NOMO-1 (cell line): ENCODE measurements at regions not wholly inside any gene's neighbourhood (a gene's known extent, or its start where the extent isn't known, plus 50 kb on each side); places are given as distances from the start of the nearest gene placed in this dataset.
"Not testable (repeated sequence)": the region's sequence is repeated elsewhere in the genome, so short reads cannot be mapped to it uniquely, and the experiment has no call there.

Source experiments
- DNase-seq, 2 experiments: peaks; one replicate each; lab custom pipeline; 2025; ENCODE audit not compliant: unreplicated experiment in 2 of 2; lab: John Stamatoyannopoulos, UW

DNA sequence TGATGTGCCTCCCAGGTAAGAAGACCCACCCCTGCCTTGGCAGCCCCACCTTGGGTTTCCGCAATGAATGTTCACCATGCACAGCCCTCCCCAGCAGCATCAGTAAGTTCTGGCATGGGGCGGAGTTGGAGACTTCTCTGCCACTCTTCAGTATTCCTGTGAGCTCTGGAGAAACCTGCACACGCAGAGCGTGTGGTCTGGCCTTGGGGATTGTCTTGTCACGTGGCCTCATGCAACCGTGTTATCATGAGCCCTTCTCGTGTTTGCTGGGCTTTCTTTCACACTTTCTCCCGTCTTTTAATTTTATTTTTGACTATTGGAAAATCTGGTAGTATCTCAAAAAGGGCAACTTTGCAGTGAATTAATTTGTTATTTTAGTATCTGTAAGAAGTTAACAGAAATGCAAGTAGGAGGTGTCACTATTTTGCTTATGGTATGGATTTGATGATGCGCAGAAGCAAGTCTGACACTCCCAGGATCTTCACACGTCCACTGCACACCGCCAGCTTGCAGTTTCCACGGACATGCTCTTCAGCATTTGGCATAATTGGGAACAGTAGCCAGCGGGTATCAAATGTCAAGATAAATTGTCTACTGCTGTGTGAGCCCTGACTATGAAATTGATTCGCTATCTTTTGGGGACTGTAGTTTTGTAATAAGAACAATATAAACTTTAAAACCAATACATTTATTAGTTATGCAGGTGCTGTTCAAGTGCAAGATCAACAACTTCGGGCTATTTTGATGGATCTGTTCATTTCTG, 463.5 kb downstream of the QKI start:
- no peak for DNase-seq

DNA sequence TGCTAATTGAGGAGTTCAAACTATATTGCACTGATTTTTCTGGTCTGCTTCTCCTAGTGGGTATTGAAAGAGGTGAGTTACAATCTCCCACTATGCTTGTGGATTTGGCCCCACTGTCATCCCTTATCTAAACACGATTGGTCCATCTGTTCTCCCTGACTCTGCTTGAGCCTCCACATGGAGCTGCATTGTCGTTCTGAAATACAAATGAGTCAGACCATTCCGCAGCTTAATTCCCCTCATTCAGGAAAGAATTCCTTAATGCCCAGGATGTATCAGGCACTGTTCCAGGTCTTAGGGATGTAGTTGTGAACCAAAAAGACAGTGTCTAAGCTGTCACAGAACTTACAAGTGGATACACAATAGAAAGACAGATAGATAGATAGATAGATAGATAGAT, 461.9 kb downstream of the QKI start:
- no peak for DNase-seq

DNA sequence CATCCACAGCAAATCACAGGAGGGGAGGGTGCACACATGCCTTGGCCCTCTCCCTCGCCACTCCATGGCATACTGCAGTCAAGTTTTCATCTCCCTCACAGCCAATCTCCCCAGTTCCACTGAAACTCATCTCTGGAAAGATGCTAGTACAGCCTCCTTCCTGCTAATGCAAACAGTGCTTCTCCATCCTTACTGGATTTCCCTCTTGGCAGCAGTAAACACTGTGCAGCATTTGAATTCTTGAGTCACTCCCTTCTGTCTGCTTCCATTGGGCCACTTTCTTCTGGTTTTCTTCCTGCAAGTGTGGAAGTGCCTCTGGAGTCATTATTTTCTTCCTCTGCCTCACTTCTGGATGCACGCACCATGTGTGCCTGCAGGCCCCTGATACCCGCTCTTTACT, 460.3 kb downstream of the QKI start:
- DNase-seq, result no peak

DNA sequence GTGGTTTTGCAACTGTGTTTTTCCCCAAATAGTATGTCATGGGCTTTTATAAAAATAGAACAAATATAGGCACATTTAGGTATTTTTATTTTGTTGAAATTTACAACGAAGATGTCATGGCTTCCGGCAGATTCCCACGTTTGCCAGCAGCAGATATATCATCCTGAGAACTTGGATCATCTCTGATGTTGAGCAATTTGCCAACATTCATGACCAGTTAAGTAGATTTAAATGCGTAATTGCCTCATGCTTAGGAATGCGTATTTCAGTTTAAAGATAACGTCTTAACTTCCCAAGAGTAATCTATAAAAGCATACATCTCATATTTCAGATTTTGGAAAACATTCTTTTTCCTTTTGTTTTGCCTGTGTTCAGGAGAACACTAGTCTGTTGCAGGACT, 457.8 kb downstream of the QKI start:
- DNase-seq, result no peak

DNA sequence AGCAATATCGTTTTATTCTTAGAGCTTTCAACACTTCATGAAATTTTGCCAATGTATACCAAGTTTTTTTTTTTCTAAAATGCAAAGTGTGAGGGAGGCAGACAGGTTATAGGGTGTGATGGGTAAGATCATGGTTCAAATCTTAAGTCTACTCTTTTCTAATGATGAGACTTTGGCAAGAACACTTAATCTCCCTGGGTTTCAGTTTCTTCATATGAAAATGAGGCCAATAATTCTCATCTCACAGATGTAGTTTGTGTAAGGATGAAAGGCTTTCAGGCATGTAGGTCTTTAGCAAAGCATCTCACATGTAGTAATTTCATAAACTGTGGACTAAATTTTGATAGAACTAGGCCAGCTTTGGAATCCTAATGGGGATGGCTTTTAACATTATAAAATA, 457.1 kb downstream of the QKI start:
- DNase-seq, result no peak

DNA sequence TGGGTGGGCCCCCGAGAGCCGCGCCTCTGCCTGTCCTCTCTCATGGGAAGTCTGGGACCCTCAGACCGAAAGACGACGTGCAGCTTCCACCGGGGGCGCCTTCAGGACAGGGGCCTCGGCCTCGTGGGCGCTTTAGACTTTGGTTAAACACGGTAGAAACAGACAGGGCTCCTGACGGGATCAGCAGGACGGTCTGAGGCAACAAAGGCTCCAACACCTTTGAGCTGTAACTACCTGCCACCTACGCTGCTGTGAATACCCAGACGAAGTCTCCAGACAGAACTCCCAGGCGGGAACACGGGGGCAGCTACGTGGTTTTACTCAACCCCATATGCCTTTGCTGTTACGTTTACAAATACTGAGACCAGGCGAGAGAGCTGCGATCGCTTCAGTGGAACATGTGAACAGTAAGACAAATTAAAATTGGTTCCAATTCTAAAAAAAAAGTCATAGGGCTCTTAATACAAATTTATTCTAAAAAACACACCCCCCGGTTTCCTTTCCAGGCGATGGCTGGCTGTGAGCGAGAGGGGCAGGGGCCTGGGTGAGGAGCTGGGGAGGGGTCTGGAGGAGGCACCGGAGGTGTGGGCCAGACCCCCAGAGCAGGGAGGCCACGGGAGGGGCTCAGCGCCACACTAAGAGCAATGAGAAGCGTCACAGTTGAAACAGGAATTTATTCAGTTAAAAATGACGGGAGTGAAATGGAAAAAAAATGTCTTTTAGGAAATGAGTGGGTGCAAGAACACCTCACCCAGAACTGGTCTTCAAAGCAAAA, 453.2 kb downstream of the QKI start:
- DNase-seq, result no peak

DNA sequence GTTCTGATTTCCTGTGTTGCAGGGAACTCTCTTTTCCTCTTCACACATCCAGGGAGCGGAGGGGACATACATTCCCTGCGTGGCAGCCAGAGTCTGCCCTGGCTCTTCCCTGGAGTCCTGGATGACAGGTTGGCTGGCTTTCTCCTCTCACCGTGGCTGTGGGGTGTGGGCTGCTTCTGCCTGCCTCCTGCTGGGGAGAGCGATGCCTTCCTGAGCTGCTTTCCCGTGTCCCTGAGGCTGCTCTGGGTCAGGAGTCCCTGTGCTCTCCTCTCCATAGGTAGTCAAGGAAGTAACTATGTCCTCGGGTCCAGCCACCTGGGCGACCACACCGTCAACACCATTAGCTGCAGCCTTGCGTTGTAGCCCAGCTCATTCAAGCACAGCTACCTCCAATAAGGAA, 451.7 kb downstream of the QKI start:
- DNase-seq, result no peak

DNA sequence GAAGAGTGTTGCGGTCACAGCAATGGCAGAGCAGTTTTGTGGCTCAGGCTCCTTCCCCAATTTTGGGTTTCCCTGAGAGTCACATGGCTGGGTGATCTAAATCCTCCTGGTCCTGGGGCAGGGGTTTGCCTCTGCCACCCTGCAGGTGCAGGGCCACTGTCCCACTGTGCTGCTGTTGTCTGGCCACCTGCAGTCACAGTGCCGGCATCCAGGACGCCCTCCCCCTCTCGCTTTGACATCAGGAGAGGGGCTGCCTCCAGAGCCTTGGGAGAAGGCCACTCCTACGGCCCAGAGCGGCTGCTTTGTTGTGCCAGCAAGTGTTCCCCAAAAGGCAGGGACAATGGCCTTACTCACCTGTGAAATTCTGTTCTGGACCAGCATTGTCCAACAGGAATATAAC, 449.0 kb downstream of the QKI start:
- DNase-seq, result no peak

DNA sequence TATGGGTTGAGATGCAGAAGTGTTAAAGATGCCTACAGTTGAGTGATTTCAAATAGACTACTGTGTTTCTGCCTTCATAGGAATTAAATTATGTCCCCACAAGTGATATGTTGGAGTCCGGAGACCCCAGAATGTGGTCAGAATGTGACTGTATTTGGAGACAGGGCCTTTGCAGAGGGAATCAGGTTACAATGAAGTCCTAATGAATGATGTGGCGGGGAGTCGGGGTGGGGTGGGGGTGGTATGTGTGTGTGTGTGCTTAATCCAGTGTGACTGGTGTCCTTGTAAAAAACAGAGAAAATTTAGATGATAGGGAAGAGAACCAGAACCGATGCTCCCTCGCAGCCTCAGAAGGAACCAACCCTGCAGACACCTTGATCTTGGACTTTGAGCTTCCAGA, 448.2 kb downstream of the QKI start:
- no peak for DNase-seq

DNA sequence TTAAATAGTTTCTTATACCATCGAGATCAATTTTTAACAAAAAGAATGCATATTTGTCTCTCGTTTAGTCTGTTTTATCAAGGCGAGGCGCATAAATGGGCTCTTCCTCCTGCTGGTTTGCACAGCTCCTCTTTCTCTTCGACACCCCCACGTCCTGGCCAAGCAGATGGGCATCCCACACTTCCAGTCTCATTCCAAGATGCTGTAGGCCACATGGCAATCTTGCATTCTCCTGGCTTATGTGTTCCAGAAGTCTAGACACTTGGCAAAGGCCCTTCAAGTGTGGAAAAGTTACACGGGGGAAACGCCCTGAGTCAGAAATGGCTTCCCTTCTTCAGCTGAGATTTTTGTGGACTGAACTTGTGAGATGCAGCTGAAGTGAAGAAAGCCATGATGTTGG, 447.1 kb downstream of the QKI start:
- no peak for DNase-seq

DNA sequence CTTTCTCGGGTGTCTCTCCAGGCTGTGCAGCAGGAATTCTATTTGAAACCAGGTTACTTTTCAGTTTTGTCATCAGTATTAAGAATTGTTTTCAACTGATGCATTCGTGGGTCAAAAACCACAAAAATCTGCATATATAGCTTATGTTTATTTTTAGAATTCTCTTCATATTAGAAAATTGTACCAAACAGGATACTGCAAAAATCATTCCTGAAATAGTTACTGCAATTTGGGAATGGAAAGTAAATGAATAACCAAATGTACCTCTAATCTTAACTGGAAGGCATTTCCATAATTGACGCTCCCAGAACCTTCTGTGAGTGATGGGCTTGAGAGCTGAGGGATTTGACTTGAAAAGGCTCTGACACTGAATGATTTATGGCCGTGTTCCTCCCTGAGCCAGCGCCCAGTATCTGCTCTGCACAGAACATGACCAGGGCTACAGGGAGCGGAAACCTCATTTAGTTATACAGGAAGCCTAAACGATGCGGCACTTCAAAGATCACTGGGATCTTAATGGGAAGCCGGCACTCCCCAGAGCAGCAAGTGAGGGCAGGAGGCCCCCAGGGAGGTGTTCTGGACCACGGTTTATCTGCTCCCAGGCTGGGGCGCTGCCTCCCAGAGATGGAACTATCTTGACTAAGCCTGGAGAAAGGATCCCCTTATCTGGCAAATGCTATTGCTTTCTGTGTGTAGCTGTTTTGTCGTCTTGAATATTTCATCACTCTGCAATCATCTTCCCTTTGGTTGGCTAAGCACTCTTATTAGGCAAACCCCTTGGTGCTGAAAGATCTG, 446.0 kb downstream of the QKI start:
- no peak for DNase-seq

DNA sequence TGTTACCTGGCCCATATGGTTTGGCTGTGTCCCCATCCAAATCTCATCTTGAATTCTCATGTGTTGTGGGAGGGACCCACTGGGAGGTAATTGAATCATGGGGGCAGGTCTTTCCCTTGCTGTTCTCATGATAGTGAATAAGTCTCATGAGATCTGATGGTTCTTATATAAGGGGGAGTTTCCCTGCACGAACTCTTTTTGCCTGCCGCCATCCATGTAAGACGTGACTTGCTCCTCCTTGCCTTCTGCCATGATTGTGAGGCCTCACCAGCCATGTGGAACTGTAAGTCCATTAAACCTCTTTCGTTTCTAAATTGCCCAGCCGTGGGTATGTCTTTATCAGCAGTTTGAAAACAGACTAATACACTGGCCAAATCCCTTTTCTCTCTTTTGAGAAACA, 444.4 kb downstream of the QKI start:
- not testable (repeated sequence) for DNase-seq

DNA sequence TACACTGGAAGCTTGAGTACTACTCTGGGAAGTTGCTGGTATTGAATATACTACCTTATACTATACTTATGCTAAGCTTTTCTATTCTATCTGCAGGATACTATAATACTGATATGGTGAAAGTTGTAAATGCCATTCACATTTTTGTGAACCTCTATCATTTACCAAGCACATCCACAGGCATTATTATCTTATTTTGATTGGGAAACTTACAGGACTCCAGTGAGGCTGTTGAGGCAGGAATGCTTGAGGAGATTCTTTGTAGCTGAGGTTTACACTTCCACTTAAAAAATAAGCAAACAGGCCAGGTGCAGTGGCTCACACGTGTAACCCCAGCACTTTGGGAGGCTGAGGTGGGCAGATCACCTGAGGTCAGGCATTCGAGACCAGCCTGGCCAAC, 442.9 kb downstream of the QKI start:
- no peak for DNase-seq

DNA sequence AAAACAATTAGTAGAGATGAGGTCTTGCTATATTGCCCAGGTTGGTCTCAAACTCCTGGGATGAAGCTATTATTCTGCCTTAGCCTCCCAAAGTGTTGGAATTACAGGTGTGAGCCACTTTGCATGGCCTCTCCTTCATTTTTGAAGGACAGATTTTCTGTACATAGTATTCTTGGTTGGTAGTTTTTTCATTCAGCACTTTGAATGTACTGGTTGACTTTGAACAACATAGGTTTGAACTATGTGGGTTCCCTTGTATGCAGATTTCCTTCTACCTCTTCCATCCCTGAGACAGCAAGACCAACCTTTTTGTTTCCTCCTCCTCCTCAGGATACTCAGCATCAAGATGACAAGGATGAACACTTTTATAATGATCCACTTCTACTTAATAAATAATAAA, 436.4 kb downstream of the QKI start:
- no peak for DNase-seq

DNA sequence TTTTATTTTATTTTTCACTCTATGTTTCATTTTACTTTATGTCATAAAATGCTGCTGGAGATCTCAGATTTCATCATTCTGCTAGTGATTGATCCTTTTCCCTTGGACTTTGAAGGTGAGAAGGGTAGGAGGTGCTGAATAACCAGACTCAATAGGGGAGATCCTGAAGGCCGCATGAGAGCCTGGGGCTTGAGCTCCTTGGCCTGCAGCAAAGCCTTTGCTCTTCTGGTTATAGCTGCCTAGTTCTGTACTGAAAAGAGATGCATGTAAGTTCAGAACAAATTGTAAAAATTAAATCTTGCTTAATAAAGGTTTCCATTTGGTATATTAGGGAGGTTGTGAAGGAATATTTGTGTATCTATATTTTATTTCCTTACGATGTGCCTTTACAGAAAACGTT, 430.2 kb downstream of the QKI start:
- DNase-seq, result no peak

DNA sequence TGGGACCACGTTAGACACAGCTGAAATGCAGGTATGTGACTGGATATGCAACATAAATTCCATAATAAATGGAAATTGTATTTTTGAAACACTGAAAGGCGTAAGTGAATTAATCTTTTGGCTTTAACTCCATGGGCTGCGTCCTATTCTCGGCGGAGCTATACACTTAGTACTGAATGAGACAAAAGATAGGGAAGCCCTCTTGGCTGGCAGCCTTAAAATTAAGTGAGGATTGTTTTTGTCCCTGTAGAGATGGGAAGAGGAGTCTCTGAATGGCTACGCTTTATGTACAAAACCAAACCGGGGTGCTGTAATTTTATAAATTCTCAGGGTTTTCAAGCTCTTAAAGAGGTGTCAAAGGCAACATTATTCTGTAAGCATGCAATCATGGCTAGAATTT, 429.8 kb downstream of the QKI start:
- no peak for DNase-seq

DNA sequence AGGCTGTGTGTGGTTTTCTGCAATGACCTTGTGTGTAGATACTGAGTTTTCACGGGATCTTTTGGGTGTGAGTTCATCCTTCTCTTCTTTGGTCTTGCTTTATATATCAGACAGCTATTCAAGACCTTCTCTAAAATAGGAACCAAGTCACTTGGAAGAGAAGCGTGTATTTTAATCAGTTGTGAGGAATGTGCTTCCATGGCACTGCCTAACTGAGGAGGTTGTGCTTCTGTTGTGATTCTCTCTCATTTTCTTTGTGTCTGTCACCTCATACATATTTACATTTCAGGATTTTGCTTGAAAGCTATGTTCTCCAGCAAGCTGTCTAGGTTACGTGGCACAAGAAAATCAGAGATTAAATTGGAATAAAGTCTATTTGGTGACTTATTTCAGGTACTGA, 428.7 kb downstream of the QKI start:
- no peak for DNase-seq

DNA sequence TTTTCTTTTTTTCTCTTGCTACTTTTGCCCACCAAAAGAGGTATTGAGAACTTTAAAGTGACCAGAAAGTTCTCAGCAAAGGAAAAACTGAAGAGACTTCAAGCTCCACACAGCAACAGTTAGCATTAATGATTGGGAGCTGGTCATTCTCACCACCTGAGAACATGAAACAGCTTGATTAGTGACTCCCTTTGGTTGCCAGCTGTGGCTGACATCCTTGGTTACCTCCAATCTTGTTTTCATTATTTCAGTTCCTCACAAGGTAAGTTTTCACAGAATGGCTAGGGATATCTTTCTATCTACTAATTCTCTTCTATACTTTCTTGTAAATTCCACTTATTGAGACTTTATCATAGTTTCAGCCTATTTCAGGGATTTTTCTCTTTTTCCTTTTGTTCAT, 427.9 kb downstream of the QKI start:
- no peak for DNase-seq

DNA sequence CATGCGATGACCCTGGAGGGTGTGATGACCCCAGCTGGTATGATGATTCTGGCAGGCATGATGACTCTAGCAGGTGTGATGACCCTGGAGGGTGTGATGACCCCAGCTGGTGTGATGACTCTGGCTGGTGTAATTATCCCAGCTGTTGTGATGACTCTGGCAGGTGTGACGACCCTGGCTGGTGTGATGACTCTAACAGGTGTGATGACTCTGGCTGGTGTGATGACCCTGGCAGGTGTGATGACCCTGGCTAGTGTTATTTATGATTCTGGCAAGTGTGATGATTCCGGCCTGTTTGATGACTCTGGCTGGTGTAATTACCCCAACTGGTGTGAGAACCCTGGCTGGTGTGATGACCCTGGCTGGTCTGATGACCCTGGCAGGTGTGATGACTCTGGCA, 427.2 kb downstream of the QKI start:
- DNase-seq, result no peak

DNA sequence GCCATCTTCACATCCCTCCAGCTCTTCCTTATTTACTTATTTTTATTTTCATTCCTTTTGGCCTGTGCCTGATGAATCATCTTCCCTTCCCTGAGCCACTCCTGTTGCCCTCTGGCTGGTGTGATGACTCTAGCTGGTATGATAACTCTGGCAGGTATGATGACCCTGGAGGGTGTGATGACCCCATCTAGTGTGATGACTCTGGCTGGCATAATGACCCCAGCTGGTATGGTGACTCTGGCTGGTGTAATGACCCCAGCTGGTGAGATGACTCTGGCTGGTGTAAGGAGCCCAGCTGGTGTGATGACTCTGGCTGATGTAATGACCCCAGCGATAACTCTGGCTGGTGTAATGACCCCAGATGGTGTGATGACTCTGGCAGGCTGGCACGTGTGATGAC, 426.8 kb downstream of the QKI start:
- DNase-seq, result no peak

DNA sequence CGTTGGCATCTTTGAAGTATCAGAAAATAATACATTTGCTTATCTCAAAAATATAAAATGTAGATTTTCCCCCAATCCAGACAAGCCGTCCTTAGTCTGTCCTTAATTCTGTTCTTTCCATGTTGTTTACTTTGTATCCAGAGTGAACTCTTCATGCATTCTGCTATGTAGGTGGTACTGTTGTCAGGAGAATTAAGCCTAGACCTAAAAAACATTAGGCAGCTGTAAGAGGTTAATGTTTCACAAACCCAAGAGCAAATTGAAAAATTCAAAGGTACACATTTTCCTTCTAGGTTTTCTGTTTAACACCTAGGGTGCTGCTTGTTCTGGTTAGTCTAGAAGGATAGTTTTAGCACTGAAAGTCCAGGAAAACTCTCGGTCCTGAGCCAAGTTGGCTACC, 426.4 kb downstream of the QKI start:
- DNase-seq, result no peak

DNA sequence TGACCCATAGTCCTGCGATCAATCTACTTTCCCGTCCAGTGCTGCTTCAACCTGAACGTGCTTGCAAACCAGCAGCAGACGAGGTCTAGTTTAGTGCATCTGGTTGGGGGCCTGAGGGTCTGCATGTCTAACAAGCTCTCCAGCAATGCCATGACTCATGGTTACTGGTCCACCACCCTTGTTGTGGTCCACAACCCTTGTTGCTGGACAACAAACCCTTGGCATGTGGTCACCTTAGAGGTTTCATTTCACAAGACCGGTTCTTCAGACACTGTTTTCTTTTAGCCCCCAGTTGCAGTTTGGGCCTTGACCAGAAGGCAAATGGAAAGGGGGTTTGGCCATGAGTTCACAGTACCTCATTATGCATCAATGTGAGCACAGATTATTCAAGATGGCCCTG, 424.8 kb downstream of the QKI start:
- no peak for DNase-seq
